ENCODE measurements at regions not wholly inside any gene's neighbourhood (a gene's known extent, or its start where the extent isn't known, plus 50 kb on each side); places are given as distances from the start of the nearest gene placed in this dataset.

DNA sequence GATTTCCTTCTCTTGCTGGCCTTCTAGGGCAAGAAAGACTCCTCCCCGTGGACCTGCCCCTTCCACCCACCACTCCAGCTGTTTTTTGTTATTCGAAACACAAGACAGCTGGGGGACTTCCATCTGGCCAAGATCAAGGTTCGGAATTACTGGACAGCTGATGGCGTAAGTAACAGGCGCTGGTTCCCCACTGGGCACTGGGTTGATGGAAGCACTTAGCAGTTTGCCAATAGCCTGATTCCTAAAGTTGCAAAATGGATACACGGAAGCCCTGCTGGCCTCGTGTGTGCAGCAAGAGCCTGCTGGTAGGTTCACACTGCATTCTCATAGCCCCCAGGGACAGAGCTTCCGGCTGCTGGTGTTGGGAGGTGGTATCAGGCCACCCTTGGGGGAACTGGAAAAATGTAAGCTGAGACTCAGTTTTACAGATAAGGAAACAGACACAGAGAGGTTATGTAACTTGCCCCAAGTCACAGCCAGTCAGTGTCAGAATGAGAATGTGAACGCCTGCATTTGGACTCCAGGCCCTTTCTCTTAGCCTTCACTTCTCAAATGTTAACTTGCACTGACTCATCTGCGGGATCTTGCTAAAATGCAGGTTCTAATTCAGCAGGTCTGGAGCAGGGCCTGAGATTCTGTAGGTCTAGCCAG is 171.7 kb downstream of the KATNIP start:
- H3K4me3 ChIP-seq (ENCODE audit: low read depth, low read length): no peak overlapping the region
- TF ChIP-seq, protein P1, sequence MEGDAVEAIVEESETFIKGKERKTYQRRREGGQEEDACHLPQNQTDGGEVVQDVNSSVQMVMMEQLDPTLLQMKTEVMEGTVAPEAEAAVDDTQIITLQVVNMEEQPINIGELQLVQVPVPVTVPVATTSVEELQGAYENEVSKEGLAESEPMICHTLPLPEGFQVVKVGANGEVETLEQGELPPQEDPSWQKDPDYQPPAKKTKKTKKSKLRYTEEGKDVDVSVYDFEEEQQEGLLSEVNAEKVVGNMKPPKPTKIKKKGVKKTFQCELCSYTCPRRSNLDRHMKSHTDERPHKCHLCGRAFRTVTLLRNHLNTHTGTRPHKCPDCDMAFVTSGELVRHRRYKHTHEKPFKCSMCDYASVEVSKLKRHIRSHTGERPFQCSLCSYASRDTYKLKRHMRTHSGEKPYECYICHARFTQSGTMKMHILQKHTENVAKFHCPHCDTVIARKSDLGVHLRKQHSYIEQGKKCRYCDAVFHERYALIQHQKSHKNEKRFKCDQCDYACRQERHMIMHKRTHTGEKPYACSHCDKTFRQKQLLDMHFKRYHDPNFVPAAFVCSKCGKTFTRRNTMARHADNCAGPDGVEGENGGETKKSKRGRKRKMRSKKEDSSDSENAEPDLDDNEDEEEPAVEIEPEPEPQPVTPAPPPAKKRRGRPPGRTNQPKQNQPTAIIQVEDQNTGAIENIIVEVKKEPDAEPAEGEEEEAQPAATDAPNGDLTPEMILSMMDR (conservative IDR thresholded peaks at IDR 0.05; ENCODE audit: low read depth, low read length): no peak
- DNase-seq (ENCODE audit: low read depth): peak; percentile 100

DNA sequence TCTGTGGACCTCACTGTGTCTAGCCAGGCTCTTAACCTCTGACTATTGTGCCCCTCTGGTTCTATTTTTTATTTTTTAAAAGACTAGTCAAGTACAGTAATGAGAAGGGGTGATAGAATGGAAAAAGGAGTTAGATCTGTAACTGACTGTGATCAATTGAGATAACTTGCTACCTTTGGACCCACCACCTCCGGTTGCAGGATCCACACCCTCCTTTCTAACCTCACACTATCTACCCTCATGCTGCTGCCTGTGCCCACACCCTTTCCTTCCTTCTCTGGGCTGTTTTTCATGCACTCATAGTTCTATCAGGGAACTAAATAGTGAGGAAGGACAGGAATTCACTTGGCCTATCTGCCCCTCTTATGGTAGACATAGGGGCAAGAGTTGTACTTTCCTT is 172.3 kb downstream of the KATNIP start:
- H3K4me3 ChIP-seq (ENCODE audit: low read depth, low read length): no peak overlapping the region
- TF ChIP-seq, protein P1 (conservative IDR thresholded peaks at IDR 0.05; ENCODE audit: low read depth, low read length): no peak
- no peak for DNase-seq (ENCODE audit: low read depth)

DNA sequence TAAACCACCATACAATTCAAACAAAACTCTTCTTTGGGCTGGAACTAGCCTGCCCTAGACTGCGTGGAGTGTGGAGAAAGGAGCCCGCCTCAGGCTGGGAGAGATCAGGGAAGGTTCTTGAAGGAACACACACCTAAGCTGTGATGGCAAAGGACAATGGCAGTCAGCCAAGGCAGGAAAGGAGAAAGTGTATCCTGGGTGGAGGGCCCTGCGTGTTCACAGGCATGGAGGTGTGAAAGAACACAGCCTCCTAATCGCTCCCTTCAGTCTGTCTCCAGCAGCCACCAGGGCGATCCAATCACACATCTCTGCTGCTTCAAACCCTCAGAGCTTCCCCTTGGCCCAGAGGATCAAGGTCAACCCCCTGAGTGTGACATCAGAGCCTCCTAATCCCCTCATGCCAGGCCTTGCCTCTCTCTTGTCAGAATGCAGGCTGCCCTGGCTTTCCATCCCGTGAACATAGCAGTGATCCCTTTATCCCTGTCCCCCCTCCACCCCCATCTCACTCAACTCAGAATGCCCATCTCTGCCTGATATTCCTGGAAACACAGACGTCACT is 173.0 kb downstream of the KATNIP start:
- TF ChIP-seq, protein P1 (conservative IDR thresholded peaks at IDR 0.05; ENCODE audit: low read depth, low read length): no peak
- no peak overlapping the region for H3K4me3 ChIP-seq (ENCODE audit: low read depth, low read length)
- no peak for DNase-seq (ENCODE audit: low read depth)

DNA sequence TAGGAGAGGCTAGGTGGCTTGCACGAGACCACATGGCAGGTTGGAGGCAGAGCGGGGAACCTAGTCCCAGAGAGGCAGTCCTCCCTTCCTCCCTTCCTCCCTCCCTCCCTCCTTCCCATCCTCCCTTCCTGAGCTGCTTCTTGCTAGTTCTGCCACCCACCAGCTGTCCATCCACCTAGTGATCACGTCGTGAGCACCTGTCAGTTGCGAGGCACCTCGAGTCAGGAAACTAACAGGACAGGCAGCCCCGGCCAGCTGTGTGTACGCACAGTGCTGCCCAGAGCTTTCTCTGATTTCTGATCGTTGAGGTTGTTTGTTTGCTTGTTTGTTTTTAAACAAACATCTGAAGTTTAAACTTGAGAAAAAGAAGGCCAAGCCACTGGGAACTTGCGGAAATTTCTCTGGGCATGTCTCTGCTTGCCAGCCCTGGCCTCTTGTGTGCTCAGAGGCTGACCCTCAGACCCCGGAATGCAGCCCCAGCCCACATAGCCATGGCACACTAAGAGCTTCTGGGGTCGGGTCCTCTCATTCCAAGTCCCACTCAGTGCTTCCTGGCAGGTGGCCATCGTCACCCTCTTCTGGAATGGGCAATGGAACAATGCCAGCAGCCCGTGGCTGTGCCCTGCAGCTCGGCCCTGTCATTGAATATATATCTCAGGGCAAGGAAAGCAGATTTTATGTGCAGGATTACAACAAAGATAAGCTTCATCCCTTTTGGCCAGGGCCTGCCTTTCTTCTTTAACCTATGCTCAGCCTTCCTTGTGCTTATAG is 174.0 kb downstream of the KATNIP start:
- H3K4me3 ChIP-seq (ENCODE audit: low read depth, low read length): no peak overlapping the region
- TF ChIP-seq, protein P1 (conservative IDR thresholded peaks at IDR 0.05; ENCODE audit: low read depth, low read length): no peak
- DNase-seq (ENCODE audit: low read depth): no peak

DNA sequence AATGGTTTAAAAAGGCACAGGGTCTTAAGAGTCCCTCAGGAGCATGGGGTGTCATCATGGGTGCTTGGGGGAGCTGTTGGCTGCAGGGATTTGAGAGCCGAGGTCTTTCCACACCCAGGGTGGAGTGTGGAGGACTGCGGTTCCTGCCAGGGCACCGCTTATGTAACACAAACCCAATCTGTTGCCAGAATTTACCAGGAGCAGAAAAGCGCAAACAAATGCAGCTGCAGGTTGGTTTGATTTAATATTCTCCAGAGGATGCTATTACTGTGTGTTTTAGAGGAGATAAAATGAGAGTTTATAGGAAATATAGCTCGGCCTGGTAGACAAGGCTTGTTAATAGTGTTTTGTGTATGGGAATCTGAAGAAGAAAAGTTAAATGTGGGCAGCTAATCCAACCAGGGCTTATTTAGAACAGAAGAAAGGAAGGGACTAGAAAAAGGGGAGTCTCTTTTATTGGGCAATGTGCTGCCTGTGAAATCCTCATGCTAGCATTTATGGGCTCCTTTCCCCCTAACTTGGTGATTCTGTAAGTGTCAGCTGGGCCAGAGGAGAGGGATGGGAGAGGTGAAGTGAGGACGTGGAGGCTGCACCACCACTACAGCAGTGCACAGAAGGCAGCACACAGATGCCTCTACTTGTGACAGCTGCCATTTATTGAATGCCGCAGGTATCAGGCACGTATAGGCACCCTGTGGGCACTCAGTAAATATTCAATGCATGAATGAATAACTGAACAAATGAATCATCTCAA is 174.7 kb downstream of the KATNIP start:
- TF ChIP-seq, protein P1 (conservative IDR thresholded peaks at IDR 0.05; ENCODE audit: low read depth, low read length): no peak
- no peak overlapping the region for H3K4me3 ChIP-seq (ENCODE audit: low read depth, low read length)
- DNase-seq (ENCODE audit: low read depth): no peak

DNA sequence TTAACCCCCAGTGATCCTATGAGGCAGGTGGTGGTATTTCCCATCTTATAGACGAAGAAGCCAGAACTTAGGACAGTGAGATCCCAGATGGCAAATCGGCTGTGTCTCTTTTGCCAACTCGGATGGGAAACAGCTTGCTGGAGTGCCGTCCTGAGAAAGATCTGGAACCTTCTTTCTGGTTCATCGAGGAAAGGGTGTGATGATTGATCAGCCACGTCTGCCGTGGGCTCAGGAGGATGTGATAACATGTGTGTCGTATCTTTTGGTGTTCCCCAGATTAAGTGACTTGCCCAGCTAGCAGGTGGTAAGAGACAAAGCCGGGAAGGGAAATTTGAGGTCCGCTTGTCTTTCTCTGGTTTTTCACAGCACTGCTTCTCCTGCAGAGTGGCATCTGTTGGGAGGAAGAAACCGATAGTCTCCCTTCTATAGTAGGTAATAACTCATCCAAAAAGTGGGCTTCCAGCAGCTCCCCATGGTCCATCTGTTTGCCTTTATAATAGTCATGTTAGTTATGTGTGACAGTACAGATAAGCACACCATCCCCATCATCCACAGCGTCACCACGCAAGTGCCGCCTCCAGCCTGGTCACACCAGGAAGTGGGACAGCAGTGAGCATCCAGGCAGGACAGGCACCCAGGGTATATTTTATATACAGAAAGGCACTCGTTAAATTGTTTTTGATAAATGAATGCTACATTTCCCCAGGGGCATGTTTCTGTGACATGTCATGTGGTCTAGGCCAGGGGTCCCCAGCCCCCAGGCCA is 175.5 kb downstream of the KATNIP start:
- TF ChIP-seq, protein P1 (conservative IDR thresholded peaks at IDR 0.05; ENCODE audit: low read depth, low read length): no peak
- no peak for DNase-seq (ENCODE audit: low read depth)
- no peak overlapping the region for H3K4me3 ChIP-seq (ENCODE audit: low read depth, low read length)

Measured in choroid plexus epithelial cell (primary cell).